K562 (cell line): ENCODE measurements at regions not wholly inside any gene's neighbourhood (a gene's known extent, or its start where the extent isn't known, plus 50 kb on each side); places are given as distances from the start of the nearest gene placed in this dataset.

Experiments
- ATAC-seq: fragments of 200-7000 bp; cut with Tn5 transposase; 3 replicates; pipeline ENCODE4 v1.9.1; 2020; ENCODE audit warnings: moderate library complexity
- BruUV-seq: library from RNA; stranded (reverse); fragments of 400-500 nt; replicated peaks from 2 replicates; lab custom pipeline; 2021; lab: Mats Ljungman, UMichigan
- CTCF ChIA-PET: fragments of 300-600 bp; formaldehyde crosslinking; extraction: SDS; loops from one replicate; lab custom pipeline; 2021; ENCODE audit warnings: low intra/inter-chr PET ratio; lab: Yijun Ruan, JAX
- POLR2A ChIA-PET: fragments of 300-600, 350-650 bp; sonication (Branson Sonifier 250); formaldehyde crosslinking; extraction: SDS; loops from one replicate; lab custom pipeline; 2021; ENCODE audit warnings: antibody characterized with exemption, inconsistent platforms; lab: Yijun Ruan, JAX
- DNase-seq, 4 experiments: peaks; one replicate each; pipeline versions ENCODE4 v3.0.0 to v3.0.0-alpha.2; 2011 to 2018; ENCODE audit warnings: low spot score in 3 of 4, mixed read lengths in 3 of 4; ENCODE audit errors: extremely low read depth in 1 of 4
- FAIRE-seq: peaks from 2 replicates; lab custom pipeline; 2011; peaks lifted over from hg19 to GRCh38; lab: Jason Lieb, UNC
- H2AFZ ChIP-seq: 2 replicates; pipeline ENCODE4 v1.6.0; 2011; ENCODE audit warnings: low read depth, low read length, control low read depth, inconsistent platforms
- H3K27ac ChIP-seq: fragments of 200-600 bp; 3 replicates; pipeline ENCODE4 v1.8.0; 2011; ENCODE audit warnings: low read depth, mild to moderate bottlenecking, control low read depth, inconsistent platforms, low read length, moderate library complexity, mixed read lengths; ENCODE audit errors: extremely low read depth
- H3K27me3 ChIP-seq, 2 experiments: fragments of 300-600 bp in 1 of 2; 2 replicates in 1 of 2; 3 replicates in 1 of 2; pipeline versions ENCODE4 v1.6.0 to v1.8.0; 2011; ENCODE audit warnings: inconsistent platforms in 2 of 2, low read length in 2 of 2, mild to moderate bottlenecking in 1 of 2, mixed read lengths in 1 of 2, moderate library complexity in 1 of 2; ENCODE audit not compliant: control insufficient read depth in 2 of 2, insufficient read depth in 2 of 2
- H3K36me3 ChIP-seq: fragments of 300-600 bp; 3 replicates; pipeline ENCODE4 v1.8.0; 2011; ENCODE audit warnings: mild to moderate bottlenecking, low read length, inconsistent platforms; ENCODE audit not compliant: control insufficient read depth, insufficient read depth
- H3K4me1 ChIP-seq, 2 experiments: fragments of 200-600 bp in 1 of 2; replicated peaks in 1 of 2; 2 replicates in 1 of 2; 3 replicates in 1 of 2; pipeline versions ENCODE4 v1.5.1 to v1.8.0; 2011; ENCODE audit warnings: inconsistent platforms in 2 of 2, low read length in 2 of 2, mild to moderate bottlenecking in 1 of 2, mixed read lengths in 1 of 2, moderate library complexity in 1 of 2; ENCODE audit not compliant: control insufficient read depth in 2 of 2, insufficient read depth in 2 of 2
- H3K4me2 ChIP-seq: 2 replicates; pipeline ENCODE4 v1.6.1; 2011; ENCODE audit warnings: low read length, control low read depth, inconsistent platforms, mixed read lengths; ENCODE audit not compliant: insufficient read depth
- H3K4me3 ChIP-seq: fragments of 200-600 bp; sonication (generic), shearing (Covaris generic); 2 replicates; pipeline ENCODE4 v1.5.1; 2016; ENCODE audit warnings: control low read depth, inconsistent platforms
- H3K79me2 ChIP-seq: fragments of 200-600 bp; 3 replicates; pipeline ENCODE4 v1.8.0; 2011; ENCODE audit warnings: low read length, inconsistent platforms; ENCODE audit not compliant: control insufficient read depth, insufficient read depth
- H3K9ac ChIP-seq, 2 experiments: 2 replicates each; pipeline versions ENCODE4 v1.6.0 to v1.6.1; 2011; ENCODE audit warnings: low read depth in 2 of 2, low read length in 2 of 2, control low read depth in 1 of 2, inconsistent platforms in 1 of 2, mild to moderate bottlenecking in 1 of 2, mixed read lengths in 1 of 2; ENCODE audit not compliant: insufficient read depth in 1 of 2
- H3K9me1 ChIP-seq: one replicate; pipeline ENCODE4 v1.6.0; 2011; ENCODE audit warnings: inconsistent platforms, mild to moderate bottlenecking, low read length, moderate library complexity; ENCODE audit not compliant: control insufficient read depth, insufficient read depth
- H3K9me3 ChIP-seq: replicated peaks from 2 replicates; pipeline ENCODE4 v1.5.1; 2011; ENCODE audit warnings: low read depth, low read length, inconsistent platforms; ENCODE audit not compliant: control insufficient read depth, insufficient read depth
- H4K20me1 ChIP-seq: replicated peaks from 2 replicates; pipeline ENCODE4 v1.6.1; 2011; ENCODE audit warnings: low read length, inconsistent platforms, mixed read lengths; ENCODE audit not compliant: control insufficient read depth, insufficient read depth
- ATF1 ChIP-seq, 2 experiments: fragments of 450-650 bp in 1 of 2; IDR thresholded peaks; 2 replicates each; pipeline ENCODE4 v1.6.1; 2016; ENCODE audit warnings: missing compliant biosample characterization in 1 of 2, missing genetic modification characterization in 1 of 2
- BRD4 ChIP-seq: fragments of 200-600 bp; sonication (generic); IDR thresholded peaks from 2 replicates; pipeline ENCODE4 v1.6.1; 2017; ENCODE audit warnings: inconsistent platforms
- C11orf30 ChIP-seq: fragments of 450-650 bp; IDR thresholded peaks from 2 replicates; pipeline ENCODE4 v1.6.1; 2016; ENCODE audit warnings: low read depth, mild to moderate bottlenecking
- CTCFL ChIP-seq: IDR thresholded peaks from 2 replicates; pipeline ENCODE4 v1.6.1; 2011; ENCODE audit warnings: borderline replicate concordance, low read depth, mild to moderate bottlenecking, moderate library complexity, low read length; ENCODE audit not compliant: insufficient read depth, poor library complexity, severe bottlenecking
- GTF3C2 ChIP-seq: IDR thresholded peaks from 3 replicates; pipeline ENCODE4 v1.6.1; 2011; ENCODE audit warnings: borderline replicate concordance, mild to moderate bottlenecking, moderate library complexity; ENCODE audit not compliant: insufficient read length; ENCODE audit errors: extremely low read depth
- RNF2 ChIP-seq: sonication (generic); IDR thresholded peaks from 2 replicates; pipeline ENCODE4 v1.6.1; 2016
- SAFB ChIP-seq: fragments of 200-400 bp; formaldehyde crosslinking; IDR thresholded peaks from 2 replicates; pipeline ENCODE4 v1.6.1; 2017; ENCODE audit warnings: low read depth, low read length, borderline replicate concordance
- SRSF9 ChIP-seq: fragments of 200-400 bp; formaldehyde crosslinking; IDR thresholded peaks from 2 replicates; pipeline ENCODE4 v1.6.1; 2017; ENCODE audit warnings: low read depth, low read length, borderline replicate concordance
- TOE1 ChIP-seq, 2 experiments: fragments of 450-650 bp in 1 of 2; sonication (generic) in 1 of 2; formaldehyde crosslinking in 1 of 2; IDR thresholded peaks; 2 replicates each; pipeline versions ENCODE4 v1.7.1 to v1.8.0; 2016 to 2022; ENCODE audit warnings: borderline replicate concordance in 2 of 2, mild to moderate bottlenecking in 2 of 2, antibody characterized with exemption in 1 of 2, inconsistent platforms in 1 of 2, low read depth in 1 of 2, missing genetic modification reagents in 1 of 2, moderate library complexity in 1 of 2
- ZBTB2 ChIP-seq: fragments of 450-650 bp; IDR thresholded peaks from 2 replicates; pipeline ENCODE4 v1.6.1; 2016; ENCODE audit warnings: antibody characterized with exemption
- ZBTB34 ChIP-seq: fragments of 250-450 bp; sonication (Bioruptor Pico); IDR thresholded peaks from 2 replicates; pipeline ENCODE4 v1.8.0; 2021; ENCODE audit warnings: mild to moderate bottlenecking, moderate library complexity
- ZBTB9 ChIP-seq: fragments of 450-650 bp; formaldehyde crosslinking; IDR thresholded peaks from 2 replicates; pipeline ENCODE4 v1.4.0; 2020; ENCODE audit warnings: mild to moderate bottlenecking, moderate library complexity
- ZNF583 ChIP-seq: fragments of 250-450 bp; sonication (Bioruptor Pico); IDR thresholded peaks from 2 replicates; pipeline ENCODE4 v1.4.0; 2020
- WGBS: fragments of 100-300 bp; shearing (Covaris generic); methylation state at CpG from one replicate; pipeline ENCODE4 v1.1.6; 2016; ENCODE audit warnings: low coverage, mixed read lengths; ENCODE audit not compliant: insufficient coverage; ENCODE audit errors: missing lambda C conversion rate; 5-methylcytosine and 5-hydroxymethylcytosine counted together
- in situ Hi-C: fragments of 300-500 bp; cut with MboI; formaldehyde crosslinking; loops from 4 replicates; pipeline ENCODE4 v1.15.0; 2018; ENCODE audit warnings: inconsistent platforms, mixed read lengths
- intact Hi-C: fragments of 100-400 bp; cut with micrococcal nuclease; formaldehyde crosslinking; loops from 2 replicates; pipeline ENCODE4 v1.14.2; 2022

GRCh38 chr11:45383224-45383623 is 97.1 kb upstream of the SYT13 start:
- ChIA-PET CTCF (no interaction called here), POLR2A (interaction anchor here (0.7 kb wide), 1 partner anchor 444 kb away, joined by 4 read pairs; no protein-coding TSS in a partner anchor)
- no peaks in the 10 kb centered on the region for H3K79me2 ChIP-seq
- no peaks in the 10 kb centered on the region for H3K4me1 ChIP-seq
- WGBS, result 0% methylated on average over 6 of the region's 6 CpGs
- H3K9me1 ChIP-seq, result no peaks in the 10 kb centered on the region
- intact Hi-C loops (no loop called here), in situ Hi-C loops (no loop called here)
- H3K4me2 ChIP-seq, result no peak overlapping the region
- no peaks in the 10 kb centered on the region for H3K9me3 ChIP-seq
- H2AFZ ChIP-seq, result no peak overlapping the region
- FAIRE-seq, result no peak
- no peak overlapping the region for H3K27ac ChIP-seq
- ATAC-seq, result no peak
- no TSS peak for BruUV-seq
- no peaks in the 10 kb centered on the region for H3K36me3 ChIP-seq
- peaks cover 0 to 28% of the 10 kb centered on the region in 2 experiments; a peak in 2 of 5 replicates for H3K27me3 ChIP-seq
- no peak overlapping the region for H3K9ac ChIP-seq
- H3K4me3 ChIP-seq, result no peak overlapping the region
- DNase-seq, result no peak
- no peaks in the 10 kb centered on the region for H4K20me1 ChIP-seq
- TF ChIP-seq GTF3C2 (no peak), SRSF9 (no peak), ZBTB34 (CRISPR knock-in tag) (no peak), CTCFL (no peak), ZBTB9 (CRISPR knock-in tag) (no peak), SAFB (no peak), ZBTB2 (no peak), ZNF583 (CRISPR knock-in tag) (no peak), C11orf30 (no peak), ATF1 (CRISPR knock-in tag; IDR thresholded peaks at IDR 0.05) (no peak), ATF1 (tag; IDR thresholded peaks at IDR 0.05) (no peak), BRD4 (no peak), TOE1 (IDR thresholded peaks at IDR 0.05; ENCODE audit: borderline replicate concordance) (no peak), TOE1 (CRISPR knock-in tag; IDR thresholded peaks at IDR 0.05; ENCODE audit: borderline replicate concordance, low read depth) (no peak), RNF2 (no peak)
